CD4-positive, alpha-beta memory T cell (primary cell): ENCODE measurements at regions not wholly inside any gene's neighbourhood (a gene's known extent, or its start where the extent isn't known, plus 50 kb on each side); places are given as distances from the start of the nearest gene placed in this dataset.

Source experiments
- CTCF ChIA-PET: fragments of 350-600 bp; sonication (Branson Sonifier 250); formaldehyde crosslinking; loops from one replicate; lab custom pipeline; 2021; ENCODE audit warnings: inconsistent platforms; ENCODE audit not compliant: partially characterized antibody; lab: Charles Lee
- POLR2A ChIA-PET: fragments of 350-600 bp; sonication (Branson Sonifier 250); formaldehyde crosslinking; loops from one replicate; lab custom pipeline; 2021; ENCODE audit not compliant: partially characterized antibody; lab: Charles Lee
- DNase-seq, 5 donors: peaks; one replicate each; pipeline versions ENCODE4 v3.0.0 to v3.0.0-alpha.2; 2020 to 2022; ENCODE audit warnings: mixed read lengths in 1 of 5
- H3K27ac ChIP-seq: one replicate; pipeline ENCODE4 v1.7.0; 2013; ENCODE audit warnings: low read depth, low read length
- H3K27me3 ChIP-seq: 2 replicates; pipeline ENCODE4 v1.7.0; 2013; ENCODE audit warnings: mild to moderate bottlenecking, low read length, moderate library complexity; ENCODE audit not compliant: insufficient read depth
- H3K36me3 ChIP-seq: 2 replicates; pipeline ENCODE4 v1.7.0; 2013; ENCODE audit warnings: mild to moderate bottlenecking, low read length, moderate library complexity; ENCODE audit not compliant: insufficient read depth
- H3K4me1 ChIP-seq: 2 replicates; pipeline ENCODE4 v1.7.0; 2013; ENCODE audit warnings: mild to moderate bottlenecking, low read length, moderate library complexity; ENCODE audit not compliant: insufficient read depth
- H3K4me3 ChIP-seq, 2 donors: one replicate each; pipeline ENCODE4 v1.7.0; 2013; ENCODE audit warnings: low read length in 2 of 2, mild to moderate bottlenecking in 1 of 2
- H3K9me3 ChIP-seq, 2 donors: one replicate each; pipeline ENCODE4 v1.7.0; 2013; ENCODE audit warnings: low read length in 2 of 2, control low read depth in 1 of 2; ENCODE audit not compliant: control insufficient read depth in 1 of 2
- H3K27ac Mint-ChIP-seq, 7 donors: one replicate each; pipeline ENCODE4 v1.8.0; 2020 to 2021; ENCODE audit warnings: mixed read lengths in 7 of 7, mild to moderate bottlenecking in 6 of 7, inconsistent platforms in 3 of 7, moderate library complexity in 3 of 7
- H3K27me3 Mint-ChIP-seq, 2 donors: one replicate each; pipeline ENCODE4 v1.8.0; 2020 to 2021; ENCODE audit warnings: mixed read lengths in 2 of 2
- H3K36me3 Mint-ChIP-seq, 2 donors: one replicate each; pipeline ENCODE4 v1.8.0; 2020 to 2021; ENCODE audit warnings: mixed read lengths in 2 of 2, inconsistent platforms in 1 of 2, mild to moderate bottlenecking in 1 of 2
- H3K4me1 Mint-ChIP-seq, 4 donors: one replicate each; pipeline ENCODE4 v1.8.0; 2020 to 2021; ENCODE audit warnings: mixed read lengths in 4 of 4, mild to moderate bottlenecking in 1 of 4
- H3K4me3 Mint-ChIP-seq, 8 donors: one replicate each; pipeline ENCODE4 v1.8.0; 2020 to 2021; ENCODE audit warnings: mixed read lengths in 8 of 8, mild to moderate bottlenecking in 7 of 8, moderate library complexity in 6 of 8, inconsistent platforms in 3 of 8
- H3K9me3 Mint-ChIP-seq, 8 donors: one replicate each; pipeline ENCODE4 v1.8.0; 2020 to 2021; ENCODE audit warnings: mixed read lengths in 8 of 8, mild to moderate bottlenecking in 5 of 8, inconsistent platforms in 3 of 8, moderate library complexity in 1 of 8
- intact Hi-C: fragments of 100-400 bp; cut with micrococcal nuclease; formaldehyde crosslinking; loops from one replicate; pipeline ENCODE4 v1.15.1; 2023

DNA sequence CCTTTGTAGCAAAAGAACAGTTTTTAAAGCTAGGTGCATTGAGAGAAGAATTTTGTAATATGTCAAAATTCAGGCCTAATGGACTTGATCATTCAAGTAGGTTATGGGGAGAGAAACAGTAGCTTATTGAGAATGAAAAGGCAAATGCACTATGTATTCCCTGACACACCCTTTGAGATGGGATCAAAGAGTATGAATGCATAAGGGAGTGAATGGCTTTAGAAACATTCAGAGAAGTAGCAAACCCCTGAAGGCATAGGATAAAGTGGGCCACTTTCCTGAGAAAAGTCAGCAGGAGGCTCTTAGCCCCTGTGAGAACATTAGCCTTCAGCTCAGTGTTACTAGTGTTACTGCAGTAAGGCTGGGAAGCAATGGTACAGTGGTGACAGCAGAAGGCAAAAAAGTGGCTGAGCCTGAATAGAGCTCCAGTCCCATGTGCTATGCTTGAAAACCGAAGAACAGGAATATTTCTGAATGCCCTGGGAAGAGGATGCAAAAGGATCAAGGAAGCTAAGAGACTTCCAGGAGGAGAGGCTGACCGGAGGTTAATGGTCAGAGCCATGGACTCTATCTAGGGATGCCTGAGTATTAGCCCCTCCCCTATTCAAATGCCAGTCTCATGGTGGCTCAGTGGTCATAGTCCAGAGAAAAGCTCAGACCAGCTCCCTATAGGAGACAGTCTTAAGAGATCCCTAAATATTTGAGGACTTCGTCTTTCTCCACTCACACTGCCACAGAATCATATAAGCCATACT, 218.2 kb upstream of the SGO1 start:
- H3K36me3 Mint-ChIP-seq = peaks cover 0 to 4% of the 10 kb centered on the region in 2 donors
- POLR2A ChIA-PET = no interaction called here
- CTCF ChIA-PET = no interaction called here

DNA sequence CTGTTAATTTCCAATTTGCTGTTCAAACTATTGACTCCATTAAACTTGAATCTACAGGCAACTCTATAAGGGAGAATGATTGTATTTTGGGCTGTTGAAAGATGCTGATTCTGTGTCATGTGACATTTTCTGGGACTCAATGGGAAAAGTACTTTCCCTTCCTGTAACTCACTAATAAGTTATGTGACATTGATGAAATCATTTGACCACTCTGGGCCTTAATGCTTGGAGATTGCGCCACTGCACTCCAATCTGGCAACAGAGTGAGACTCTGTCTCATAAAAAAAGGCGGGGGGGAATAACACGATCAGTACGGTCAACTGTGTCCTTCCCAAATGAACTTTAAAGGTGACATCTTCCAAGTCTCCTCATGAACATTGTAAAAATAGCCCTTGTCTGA, 215.2 kb upstream of the SGO1 start:
- Histone ChIP-seq H3K9me3 (no peaks in the 10 kb centered on the region), H3K36me3 (no peaks in the 10 kb centered on the region), H3K27ac (no peak overlapping the region), H3K4me1 (no peaks in the 10 kb centered on the region), H3K4me3 (no peak overlapping the region), H3K27me3 (no peaks in the 10 kb centered on the region)
- no peak for DNase-seq
- Mint-ChIP-seq H3K36me3 (no peaks in the 10 kb centered on the region), H3K4me3 (no peak overlapping the region), H3K4me1 (no peaks in the 10 kb centered on the region), H3K27me3 (no peaks in the 10 kb centered on the region), H3K27ac (no peak overlapping the region), H3K9me3 (no peaks in the 10 kb centered on the region)
- ChIA-PET CTCF (interaction anchor here (1.3 kb wide), 1 partner anchor 9 kb away, joined by 3 read pairs; no protein-coding TSS in a partner anchor), POLR2A (no interaction called here)
- intact Hi-C loops = no loop called here

More for the DNA sequence above, 218.2 kb upstream of the SGO1 start:
- H3K4me3 Mint-ChIP-seq = no peak overlapping the region
- no peaks in the 10 kb centered on the region for H3K9me3 Mint-ChIP-seq
- no peaks in the 10 kb centered on the region for H3K27me3 Mint-ChIP-seq
- intact Hi-C loops = no loop called here
- H3K27me3 ChIP-seq = no peaks in the 10 kb centered on the region
- no peak overlapping the region for H3K4me3 ChIP-seq
- H3K27ac ChIP-seq = no peak overlapping the region
- no peaks in the 10 kb centered on the region for H3K4me1 Mint-ChIP-seq
- no peaks in the 10 kb centered on the region for H3K36me3 ChIP-seq
- no peak overlapping the region for H3K27ac Mint-ChIP-seq
- no peaks in the 10 kb centered on the region for H3K4me1 ChIP-seq
- no peak for DNase-seq
- H3K9me3 ChIP-seq = no peaks in the 10 kb centered on the region

DNA sequence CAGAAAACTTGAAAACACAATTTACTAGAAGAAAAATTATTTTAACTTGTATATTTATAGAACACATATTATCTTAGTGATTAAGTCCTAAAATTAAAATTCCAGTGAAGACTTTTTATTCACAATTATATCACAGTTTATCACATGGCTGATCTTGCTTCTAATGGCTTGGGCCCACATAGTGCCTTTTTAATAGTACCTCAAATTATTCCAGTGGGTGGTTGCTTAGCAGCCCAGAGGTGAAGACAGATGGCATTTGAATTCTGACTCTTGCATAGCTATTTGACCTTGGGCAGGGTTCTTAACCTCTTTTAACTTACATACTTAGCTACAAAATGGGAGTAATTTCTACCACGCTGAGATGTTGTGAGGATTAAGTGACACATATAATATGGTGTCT, 214.7 kb upstream of the SGO1 start:
- no peak overlapping the region for H3K4me3 ChIP-seq
- Mint-ChIP-seq H3K36me3 (no peaks in the 10 kb centered on the region), H3K27me3 (no peaks in the 10 kb centered on the region), H3K4me3 (no peak overlapping the region), H3K27ac (no peak overlapping the region), H3K4me1 (no peaks in the 10 kb centered on the region), H3K9me3 (no peaks in the 10 kb centered on the region)
- H3K27me3 ChIP-seq = no peaks in the 10 kb centered on the region
- ChIA-PET CTCF (no interaction called here), POLR2A (no interaction called here)
- no peaks in the 10 kb centered on the region for H3K36me3 ChIP-seq
- no peak for DNase-seq
- no peaks in the 10 kb centered on the region for H3K4me1 ChIP-seq
- no peaks in the 10 kb centered on the region for H3K9me3 ChIP-seq
- H3K27ac ChIP-seq = no peak overlapping the region
- intact Hi-C loops = no loop called here

DNA sequence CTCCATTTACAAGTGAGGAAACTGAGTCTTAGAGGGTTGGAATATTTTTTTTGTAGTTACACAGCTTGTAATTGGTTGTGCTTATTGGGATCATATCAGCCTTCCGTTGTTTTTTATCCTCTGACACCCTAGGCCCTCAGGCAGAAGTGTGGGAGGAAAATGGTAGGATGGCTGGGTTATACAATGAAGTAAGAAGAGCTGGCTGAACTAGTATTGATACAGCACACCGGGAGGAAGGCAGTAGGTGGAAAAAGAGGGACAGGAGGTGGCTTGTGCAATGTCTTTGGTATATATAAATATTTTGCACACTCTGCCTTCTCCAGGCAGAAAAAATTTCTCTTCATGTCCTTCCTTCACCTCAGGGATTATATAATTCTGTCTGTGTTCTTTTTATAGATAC, 214.3 kb upstream of the SGO1 start:
- no peaks in the 10 kb centered on the region for H3K4me1 Mint-ChIP-seq
- ChIA-PET CTCF (no interaction called here), POLR2A (no interaction called here)
- Histone ChIP-seq H3K27me3 (no peaks in the 10 kb centered on the region), H3K9me3 (no peaks in the 10 kb centered on the region), H3K4me3 (no peak overlapping the region), H3K27ac (no peak overlapping the region), H3K36me3 (no peaks in the 10 kb centered on the region), H3K4me1 (no peaks in the 10 kb centered on the region)
- intact Hi-C loops = no loop called here
- no peak for DNase-seq
- no peaks in the 10 kb centered on the region for H3K9me3 Mint-ChIP-seq
- no peak overlapping the region for H3K27ac Mint-ChIP-seq
- H3K36me3 Mint-ChIP-seq = no peaks in the 10 kb centered on the region
- H3K4me3 Mint-ChIP-seq = no peak overlapping the region
- H3K27me3 Mint-ChIP-seq = no peaks in the 10 kb centered on the region

DNA sequence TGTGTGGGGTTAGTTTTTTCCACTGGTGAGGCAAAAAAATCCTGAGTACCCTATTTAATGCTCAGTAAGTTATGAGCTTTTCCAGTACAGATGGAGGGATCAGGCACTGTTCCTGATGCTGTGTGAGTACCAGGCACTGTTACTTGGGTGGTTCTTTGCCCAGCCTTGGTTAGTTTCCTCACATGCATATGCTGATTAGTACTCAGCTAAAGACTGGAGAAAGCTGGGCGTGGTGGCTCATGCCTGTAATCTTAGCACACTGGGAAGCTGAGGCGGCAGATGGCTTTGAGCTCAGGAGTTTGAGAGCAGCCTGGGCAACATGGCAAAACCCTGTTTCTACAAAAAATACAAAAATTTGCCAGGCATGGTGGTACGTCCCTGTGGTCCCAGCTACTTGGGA, 210.3 kb upstream of the SGO1 start:
- Mint-ChIP-seq H3K36me3 (no peaks in the 10 kb centered on the region), H3K9me3 (peaks cover 0 to 4% (median 0%) of the 10 kb centered on the region in 8 donors), H3K4me1 (no peaks in the 10 kb centered on the region), H3K4me3 (no peak overlapping the region), H3K27me3 (no peaks in the 10 kb centered on the region), H3K27ac (no peak overlapping the region)
- Histone ChIP-seq H3K27ac (no peak overlapping the region), H3K4me1 (no peaks in the 10 kb centered on the region), H3K36me3 (no peaks in the 10 kb centered on the region), H3K9me3 (no peaks in the 10 kb centered on the region), H3K4me3 (no peak overlapping the region), H3K27me3 (no peaks in the 10 kb centered on the region)
- CTCF ChIA-PET = no interaction called here
- intact Hi-C loops = no loop called here
- DNase-seq = no peak
- POLR2A ChIA-PET = no interaction called here

DNA sequence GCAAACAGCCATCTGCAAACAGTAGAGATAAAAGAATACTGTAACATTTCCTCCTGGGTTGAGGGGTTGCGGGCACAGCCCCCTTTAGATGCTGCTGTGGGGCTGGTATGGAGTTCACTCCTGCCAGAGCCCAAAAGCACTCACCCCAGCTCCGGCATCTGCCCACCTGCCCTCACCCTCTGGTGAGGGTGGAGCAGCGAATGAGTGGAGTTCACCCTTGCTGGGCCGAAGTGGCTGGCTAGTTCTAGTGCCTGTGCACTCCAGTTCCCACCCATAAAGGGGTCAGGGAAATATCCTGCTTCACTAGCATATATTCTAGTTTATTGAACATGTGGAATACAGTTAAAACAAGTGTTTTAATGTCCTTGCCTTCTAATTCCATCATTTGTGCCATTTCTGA, 209.7 kb upstream of the SGO1 start:
- Histone ChIP-seq H3K4me1 (no peaks in the 10 kb centered on the region), H3K36me3 (no peaks in the 10 kb centered on the region), H3K9me3 (no peaks in the 10 kb centered on the region), H3K27ac (no peak overlapping the region), H3K4me3 (no peak overlapping the region), H3K27me3 (no peaks in the 10 kb centered on the region)
- DNase-seq = no peak
- Mint-ChIP-seq H3K27ac (no peak overlapping the region), H3K9me3 (peaks cover 0 to 4% (median 0%) of the 10 kb centered on the region in 8 donors), H3K27me3 (no peaks in the 10 kb centered on the region), H3K4me3 (no peak overlapping the region), H3K36me3 (no peaks in the 10 kb centered on the region), H3K4me1 (no peaks in the 10 kb centered on the region)
- POLR2A ChIA-PET = no interaction called here
- intact Hi-C loops = no loop called here
- CTCF ChIA-PET = no interaction called here

DNA sequence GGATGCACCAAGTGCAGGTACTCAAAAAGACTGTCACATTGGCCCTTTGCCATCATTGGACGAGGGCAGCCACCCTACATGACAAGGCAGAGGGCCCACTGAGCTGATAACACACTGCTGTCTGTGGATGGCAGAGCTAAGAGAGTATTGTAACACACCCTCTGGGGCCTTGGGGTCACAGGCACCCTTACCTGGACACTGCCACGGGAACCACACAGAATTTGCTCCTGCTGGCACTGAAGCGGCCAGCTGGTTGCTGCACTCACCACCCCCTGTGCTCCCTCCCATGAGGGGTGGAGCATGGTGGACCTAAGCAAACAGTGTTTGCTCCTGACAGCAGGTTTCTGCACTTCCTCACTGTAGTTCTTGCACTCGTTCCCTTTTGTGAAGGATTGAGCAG, 208.2 kb upstream of the SGO1 start:
- H3K4me1 ChIP-seq = no peaks in the 10 kb centered on the region
- H3K4me1 Mint-ChIP-seq = no peaks in the 10 kb centered on the region
- no peaks in the 10 kb centered on the region for H3K9me3 ChIP-seq
- POLR2A ChIA-PET = no interaction called here
- CTCF ChIA-PET = no interaction called here
- H3K27ac Mint-ChIP-seq = no peak overlapping the region
- no peak for DNase-seq
- no peak overlapping the region for H3K4me3 Mint-ChIP-seq
- H3K9me3 Mint-ChIP-seq = peaks cover 0 to 4% (median 0%) of the 10 kb centered on the region in 8 donors
- H3K27me3 Mint-ChIP-seq = no peaks in the 10 kb centered on the region
- H3K36me3 ChIP-seq = no peaks in the 10 kb centered on the region
- H3K27ac ChIP-seq = no peak overlapping the region
- H3K36me3 Mint-ChIP-seq = no peaks in the 10 kb centered on the region
- intact Hi-C loops = no loop called here
- H3K4me3 ChIP-seq = no peak overlapping the region
- no peaks in the 10 kb centered on the region for H3K27me3 ChIP-seq
